GM18861 (cell line): ENCODE measurements at regions not wholly inside any gene's neighbourhood (a gene's known extent, or its start where the extent isn't known, plus 50 kb on each side); places are given as distances from the start of the nearest gene placed in this dataset.
A peak's percentile ranks its signal among the peaks of the same experiment; 100 is the strongest.

ENCODE experiments used
- ATAC-seq: cut with Tn5 transposase; IDR thresholded peaks from one replicate; pipeline ENCODE4 v1.9.1; 2021; ENCODE audit not compliant: unreplicated experiment

GRCh38 chr3:28726840-28727239 is 378.2 kb upstream of the AZI2 start:
- ATAC-seq, result peak; percentile 95

GRCh38 chr3:28727307-28727706 is 378.7 kb upstream of the AZI2 start:
- no peak for ATAC-seq

- no peak for ATAC-seq
Measured at GRCh38 chr3:28738425-28738824, 389.8 kb upstream of the AZI2 start.

GRCh38 chr3:28739647-28740046 is 391.0 kb upstream of the AZI2 start:
- no peak for ATAC-seq

GRCh38 chr3:28743271-28743670 is 394.6 kb upstream of the AZI2 start:
- ATAC-seq, result no peak

- ATAC-seq, result no peak
Measured at GRCh38 chr3:28743831-28744230, 395.2 kb upstream of the AZI2 start.

- no peak for ATAC-seq
Measured at GRCh38 chr3:28745436-28745835, 396.8 kb upstream of the AZI2 start.

GRCh38 chr3:28745916-28746617 is 397.4 kb upstream of the AZI2 start:
- no peak for ATAC-seq

- ATAC-seq, result no peak
Measured at GRCh38 chr3:28746990-28747389, 398.4 kb upstream of the AZI2 start.

GRCh38 chr3:28751864-28752263 is 403.2 kb upstream of the AZI2 start:
- ATAC-seq, result no peak

- no peak for ATAC-seq
Measured at GRCh38 chr3:28752290-28752689, 403.7 kb upstream of the AZI2 start.

- no peak for ATAC-seq
Measured at GRCh38 chr3:28756056-28756455, 407.4 kb upstream of the AZI2 start.

GRCh38 chr3:28758115-28758514 is 409.5 kb upstream of the AZI2 start:
- no peak for ATAC-seq

- no peak for ATAC-seq
Measured at GRCh38 chr3:28761375-28761774, 412.8 kb upstream of the AZI2 start.

GRCh38 chr3:28765194-28765593 is 416.6 kb upstream of the AZI2 start:
- no peak for ATAC-seq

- ATAC-seq, result no peak
Measured at GRCh38 chr3:28768439-28768838, 419.8 kb upstream of the AZI2 start.

- ATAC-seq, result no peak
Measured at GRCh38 chr3:28777806-28778475, 429.3 kb upstream of the AZI2 start.

GRCh38 chr3:28780480-28780879 is 431.9 kb upstream of the AZI2 start:
- no peak for ATAC-seq

GRCh38 chr3:28781053-28781452 is 432.4 kb upstream of the AZI2 start:
- ATAC-seq, result no peak

- ATAC-seq, result no peak
Measured at GRCh38 chr3:28786446-28786845, 437.8 kb upstream of the AZI2 start.

- no peak for ATAC-seq
Measured at GRCh38 chr3:28788571-28788970, 439.9 kb upstream of the AZI2 start.

GRCh38 chr3:28791713-28792255 is 443.2 kb upstream of the AZI2 start:
- no peak for ATAC-seq
